Mesenteric fat pad (tissue), 1 donor: ENCODE measurements at regions not wholly inside any gene's neighbourhood (a gene's known extent, or its start where the extent isn't known, plus 50 kb on each side); places are given as distances from the start of the nearest gene placed in this dataset.
"Not testable (repeated sequence)": the region's sequence is repeated elsewhere in the genome, so short reads cannot be mapped to it uniquely, and the experiment has no call there.

ENCODE experiments used
- DNase-seq: peaks from one replicate; pipeline ENCODE4 v3.0.0-alpha.2; 2020; ENCODE audit warnings: low spot score
- donor health status: DM: yes; HTN: yes; CAD: no.

GRCh38 chr1:143784239-143784882, 187.4 kb downstream of the FAM72C start:
- DNase-seq: not testable (repeated sequence)

DNA sequence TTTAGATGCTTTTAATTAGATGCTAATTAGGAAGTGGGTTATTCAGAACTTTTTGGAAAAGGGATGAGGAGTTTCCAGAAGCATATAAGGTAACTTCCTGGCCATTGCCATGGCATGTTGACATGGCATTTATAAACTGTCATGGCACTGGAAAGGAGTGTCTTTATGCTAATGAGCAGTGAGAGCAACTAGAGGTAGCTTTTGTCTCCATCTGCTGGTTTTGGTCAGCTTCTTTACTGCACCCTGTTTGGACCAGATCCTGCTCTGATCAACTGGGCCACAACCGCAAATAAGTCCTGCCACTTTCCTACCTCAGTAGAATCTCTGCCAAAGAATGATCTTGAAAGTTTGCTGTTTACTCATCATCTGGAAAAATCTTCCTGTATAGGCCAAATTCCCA, 193.6 kb downstream of the FAM72C start:
- not testable (repeated sequence) for DNase-seq

GRCh38 chr1:143764831-143765230, 207.0 kb downstream of the FAM72C start:
- not testable (repeated sequence) for DNase-seq

GRCh38 chr1:143760366-143760765, 211.4 kb downstream of the FAM72C start:
- not testable (repeated sequence) for DNase-seq

- not testable (repeated sequence) for DNase-seq
Measured at GRCh38 chr1:143755961-143756360, 215.8 kb downstream of the FAM72C start.

DNA sequence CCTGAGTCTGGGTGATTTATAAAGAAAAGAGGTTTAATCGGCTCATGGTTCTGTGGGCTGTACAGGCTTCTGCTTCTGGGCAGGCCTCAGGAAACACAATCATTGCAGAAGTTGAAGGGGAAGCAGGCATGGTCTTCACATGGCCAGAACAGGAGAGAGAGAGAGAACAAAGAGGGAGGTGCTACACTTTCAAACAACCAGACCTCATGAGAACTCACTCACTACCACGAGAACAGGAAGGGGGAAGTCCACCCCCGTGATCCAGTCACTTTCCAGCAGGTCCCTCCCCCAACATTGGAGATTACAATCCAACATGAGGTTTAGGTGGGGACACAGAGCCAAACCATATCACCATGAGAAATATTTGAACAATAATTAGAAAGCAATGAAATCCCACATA, 222.9 kb downstream of the FAM72C start:
- no peak for DNase-seq

DNA sequence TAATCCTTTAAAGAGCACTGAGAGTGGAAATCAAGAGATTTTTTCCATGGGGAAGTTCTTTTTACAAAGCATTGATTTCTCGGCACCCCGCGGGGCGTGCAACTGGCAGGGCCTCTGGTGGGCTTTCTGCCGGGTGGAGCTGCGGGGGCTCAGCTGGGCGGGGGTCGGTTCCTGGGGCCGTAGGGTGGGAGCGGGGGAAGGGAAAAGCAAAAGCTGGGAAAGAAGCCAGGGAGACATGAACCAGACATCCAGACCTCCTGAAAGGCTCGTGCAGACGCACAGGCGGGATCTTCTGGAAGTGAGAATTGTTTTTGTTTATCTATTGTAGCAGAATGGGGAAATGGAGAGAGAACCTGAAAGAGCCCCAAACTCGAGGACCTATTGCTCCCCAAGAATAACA, 235.2 kb downstream of the FAM72C start:
- DNase-seq: no peak

DNA sequence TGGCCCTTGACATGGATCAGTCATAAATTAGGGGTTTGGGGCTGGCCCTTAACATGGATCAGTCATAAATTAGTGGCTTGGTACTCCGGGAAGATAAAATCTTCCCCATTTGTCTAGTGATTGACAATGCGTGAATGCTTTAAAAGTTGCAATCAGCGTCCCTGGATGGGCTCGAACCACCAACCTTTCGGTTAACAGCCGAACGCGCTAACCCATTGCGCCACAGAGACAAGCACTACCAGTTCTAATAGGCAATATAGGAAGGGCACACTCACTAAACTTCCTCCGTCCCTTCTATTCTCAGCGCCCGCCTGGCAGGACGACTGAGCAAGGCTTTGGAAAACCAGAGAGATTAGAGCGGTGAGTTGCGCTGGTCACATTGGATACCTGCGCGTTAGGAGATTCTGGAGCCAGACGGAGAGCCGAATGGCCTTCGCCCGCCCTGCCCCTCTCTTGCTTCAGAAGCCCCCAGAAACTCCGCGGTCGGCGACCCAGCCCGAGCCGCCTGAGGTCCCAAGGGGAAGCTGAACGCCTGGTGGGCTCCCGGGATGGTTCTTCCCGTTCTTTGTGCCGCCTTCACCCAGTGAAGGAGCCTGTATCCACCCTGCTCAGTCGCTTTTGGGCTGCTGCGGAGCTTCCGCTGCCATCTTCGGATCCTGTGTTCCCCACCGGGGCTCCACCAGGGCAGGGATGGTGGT, 235.9 kb downstream of the FAM72C start:
- DNase-seq: no peak

- not testable (repeated sequence) for DNase-seq
Measured at GRCh38 chr1:143734261-143734660, 237.5 kb downstream of the FAM72C start.

DNA sequence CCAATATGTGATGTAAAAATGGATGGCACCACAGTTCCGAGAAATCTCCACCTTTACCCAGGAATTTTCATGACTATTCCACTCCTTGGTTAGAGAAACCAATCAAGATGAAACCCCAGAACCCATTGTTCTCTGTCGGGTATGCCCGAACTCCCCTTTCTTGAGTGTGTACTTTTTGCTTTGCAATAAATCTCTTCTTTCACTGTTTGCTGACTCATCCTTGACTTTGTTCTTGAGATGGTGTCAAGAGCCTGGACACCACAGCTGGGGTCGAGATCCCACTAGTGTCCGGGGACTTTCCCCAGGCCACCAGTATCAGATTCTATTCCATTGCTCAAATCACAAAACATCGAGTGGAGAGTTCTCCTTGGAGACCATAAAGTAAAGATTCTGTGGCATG, 240.9 kb downstream of the FAM72C start:
- DNase-seq: not testable (repeated sequence)

- DNase-seq: not testable (repeated sequence)
Measured at GRCh38 chr1:143729449-143730111, 242.2 kb downstream of the FAM72C start.

- not testable (repeated sequence) for DNase-seq
Measured at GRCh38 chr1:143728802-143729448, 242.9 kb downstream of the FAM72C start.

- DNase-seq: no peak
Measured at GRCh38 chr1:143727263-143727662, 244.5 kb downstream of the FAM72C start.

GRCh38 chr1:143721024-143721373, 250.8 kb downstream of the FAM72C start:
- DNase-seq: no peak

DNA sequence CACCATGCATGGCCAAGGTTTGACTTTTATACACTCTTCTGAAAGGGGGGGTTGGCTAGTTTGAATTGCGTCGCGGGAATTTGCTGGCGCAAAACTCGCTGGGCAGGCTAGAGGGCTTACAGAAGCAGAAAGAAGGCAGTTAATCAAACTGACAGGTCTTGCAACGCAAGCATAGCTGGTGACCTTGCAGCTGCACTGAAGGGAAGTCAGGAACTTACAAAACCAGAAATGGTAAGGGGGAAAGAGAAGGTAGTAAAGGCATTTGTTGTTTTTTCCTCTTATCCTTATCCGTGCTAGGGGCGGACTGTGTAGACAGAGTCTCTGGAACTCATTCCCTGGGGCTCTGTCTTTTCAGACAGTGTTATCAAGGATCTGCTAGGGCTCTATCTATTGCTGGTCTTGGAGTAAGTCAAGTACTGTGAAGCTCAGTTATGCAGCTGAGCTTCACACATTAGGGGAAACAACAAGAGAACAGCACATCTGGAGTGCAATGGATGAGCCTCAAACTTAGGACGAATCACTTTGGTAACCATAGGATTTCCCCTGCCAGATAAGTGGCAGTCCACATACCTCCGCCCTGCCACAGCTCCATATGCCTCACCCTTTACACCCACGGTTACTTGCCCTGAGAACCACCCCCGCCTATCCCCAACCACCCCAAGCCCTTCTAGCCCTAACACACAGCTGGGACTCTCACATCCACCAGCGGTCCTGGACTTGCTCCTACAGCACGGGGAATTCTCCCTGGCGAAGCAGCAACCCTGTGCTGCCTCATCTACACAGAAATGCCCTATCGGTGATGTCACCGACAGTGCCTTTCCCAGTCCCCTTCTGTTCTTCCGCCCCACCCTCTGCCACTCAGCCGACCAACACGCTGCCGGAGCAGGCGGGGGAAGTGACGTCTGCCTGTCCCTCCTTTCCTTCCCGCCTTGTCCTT, 251.4 kb downstream of the FAM72C start:
- DNase-seq: no peak

GRCh38 chr1:143718524-143718923, 253.3 kb downstream of the FAM72C start:
- DNase-seq: no peak

- no peak for DNase-seq
Measured at GRCh38 chr1:143718021-143718420, 253.8 kb downstream of the FAM72C start.

DNA sequence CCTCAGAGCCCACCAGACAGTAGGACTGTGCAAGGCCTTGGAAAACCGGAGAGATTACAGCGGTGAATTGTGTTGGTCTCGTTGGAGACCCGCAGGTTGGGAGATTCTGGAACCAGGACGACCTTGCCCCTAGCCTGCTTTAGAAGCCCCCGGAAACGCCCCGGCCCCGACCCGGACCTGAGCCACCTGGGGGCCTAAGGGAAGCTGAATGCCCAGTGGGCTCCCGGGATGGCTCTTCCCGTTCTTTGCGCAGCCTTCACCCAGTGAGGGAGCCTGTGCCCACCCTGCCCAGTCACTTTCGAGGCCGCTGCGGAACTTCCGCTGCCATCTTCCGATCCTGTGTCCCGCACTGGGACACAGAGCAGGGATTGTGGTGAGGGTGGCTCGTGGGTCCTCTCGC, 254.4 kb downstream of the FAM72C start:
- DNase-seq: no peak

DNA sequence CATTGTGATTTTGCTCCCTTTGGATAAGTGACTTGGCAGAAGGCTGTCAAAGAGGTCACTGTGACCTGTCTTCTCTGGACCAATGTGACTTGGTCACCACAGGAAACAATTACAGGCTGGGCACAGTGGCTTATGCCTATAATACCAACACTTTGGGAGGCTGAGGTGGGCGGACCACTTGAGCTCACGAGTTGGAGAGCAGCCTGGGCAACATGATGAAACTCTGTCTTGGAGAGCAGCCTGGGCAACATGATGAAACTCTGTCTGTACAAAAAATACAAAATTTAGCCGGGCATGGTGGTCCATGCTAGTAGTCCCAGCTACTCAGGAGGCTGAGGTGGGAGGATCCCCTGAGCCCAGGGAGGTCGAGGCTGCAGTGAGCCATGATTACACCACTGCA, 256.9 kb downstream of the FAM72C start:
- not testable (repeated sequence) for DNase-seq

DNA sequence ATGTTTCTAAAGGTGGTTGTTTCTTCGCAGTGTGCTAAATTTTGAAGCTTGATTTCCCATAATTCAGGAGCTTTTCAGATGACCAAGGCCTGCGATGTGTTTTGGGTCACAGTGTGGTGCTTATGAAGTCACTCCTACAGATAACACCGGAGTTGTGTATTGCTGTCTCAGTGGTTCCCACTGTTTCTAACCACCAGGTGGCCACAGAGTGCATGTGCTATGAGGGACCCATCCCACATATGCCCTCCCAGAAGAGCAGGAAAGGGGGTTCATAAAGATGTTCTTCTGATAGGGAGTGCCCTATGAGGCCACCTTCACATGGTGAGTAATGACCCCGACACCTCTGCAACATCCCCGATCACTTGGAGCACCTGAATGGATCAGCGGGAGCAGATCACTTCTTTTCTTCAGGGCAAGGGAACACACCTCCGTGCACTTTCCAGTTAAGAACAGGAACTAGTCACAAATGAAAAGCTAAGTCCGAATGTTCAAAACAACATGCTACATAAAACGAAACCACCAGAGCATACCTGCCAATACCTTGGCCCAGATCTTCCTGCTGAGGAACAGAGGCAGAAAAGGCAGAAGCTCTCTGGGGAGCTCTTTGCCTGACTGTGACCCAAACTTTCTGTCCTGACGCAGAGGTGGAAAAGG, 262.1 kb downstream of the FAM72C start:
- DNase-seq: not testable (repeated sequence)
